Amniotic epithelial cell (primary cell): ENCODE measurements at regions not wholly inside any gene's neighbourhood (a gene's known extent, or its start where the extent isn't known, plus 50 kb on each side); places are given as distances from the start of the nearest gene placed in this dataset.

Experiments
- DNase-seq: peaks from one replicate; pipeline ENCODE4 v3.0.0-alpha.2; 2010; ENCODE audit warnings: low read depth

DNA sequence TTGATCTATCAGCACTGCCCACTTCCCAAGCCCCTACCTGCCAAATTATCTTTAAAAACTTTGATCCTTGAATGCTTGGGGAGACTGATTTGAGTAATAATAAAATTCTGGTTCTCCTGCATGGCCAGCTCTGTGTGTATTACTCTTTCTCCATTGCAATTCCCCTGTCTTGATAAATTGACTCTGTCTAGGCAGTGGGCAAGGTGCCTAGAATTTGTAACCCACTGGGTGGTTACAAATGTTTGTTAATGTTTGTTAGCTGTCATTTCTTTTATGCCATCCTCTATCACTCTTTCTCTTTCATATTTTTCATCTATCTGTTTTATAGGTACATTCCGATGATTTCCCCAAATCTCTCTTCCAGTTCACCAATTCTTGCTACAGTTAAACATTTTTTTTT, 694.1 kb downstream of the TYW1 start:
- DNase-seq = no peak

DNA sequence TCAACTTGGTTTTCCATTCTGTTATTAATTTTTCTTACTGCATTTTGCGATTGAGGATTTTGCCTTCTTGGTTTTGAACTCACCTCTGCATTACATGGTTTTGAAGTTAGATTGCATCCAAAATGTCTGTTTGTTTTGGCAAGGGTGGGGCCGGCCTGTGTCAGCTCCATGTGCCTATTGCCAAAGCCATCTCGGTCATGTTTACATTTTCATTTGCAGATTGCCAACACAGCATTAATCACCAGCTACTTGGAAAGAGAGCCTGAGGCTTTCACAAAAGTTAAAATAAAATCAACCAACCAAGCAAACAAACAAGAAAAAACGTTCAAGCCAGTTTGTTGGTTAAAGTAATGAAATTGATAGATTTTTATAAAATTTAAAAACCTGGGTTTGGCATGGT, 695.8 kb downstream of the TYW1 start:
- no peak for DNase-seq

DNA sequence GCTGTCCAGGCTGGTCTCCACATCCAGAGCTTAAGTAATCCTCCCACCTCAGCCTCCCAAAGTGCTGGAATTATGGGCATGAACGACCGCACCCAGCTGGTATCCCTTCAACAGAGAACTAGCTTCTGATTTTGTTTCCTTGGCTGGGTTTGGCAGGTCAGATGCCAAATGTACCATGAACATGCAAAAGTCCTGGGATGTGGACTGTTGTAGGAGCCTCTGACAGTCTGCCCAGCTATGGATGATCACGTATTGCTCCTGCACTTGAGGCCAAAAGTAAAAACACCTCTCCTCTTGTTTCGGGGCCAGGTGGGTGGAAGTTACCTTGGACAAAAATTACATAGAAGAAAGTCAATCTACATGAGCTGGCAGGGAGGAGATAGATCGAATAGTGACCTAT, 699.5 kb downstream of the TYW1 start:
- DNase-seq = no peak

DNA sequence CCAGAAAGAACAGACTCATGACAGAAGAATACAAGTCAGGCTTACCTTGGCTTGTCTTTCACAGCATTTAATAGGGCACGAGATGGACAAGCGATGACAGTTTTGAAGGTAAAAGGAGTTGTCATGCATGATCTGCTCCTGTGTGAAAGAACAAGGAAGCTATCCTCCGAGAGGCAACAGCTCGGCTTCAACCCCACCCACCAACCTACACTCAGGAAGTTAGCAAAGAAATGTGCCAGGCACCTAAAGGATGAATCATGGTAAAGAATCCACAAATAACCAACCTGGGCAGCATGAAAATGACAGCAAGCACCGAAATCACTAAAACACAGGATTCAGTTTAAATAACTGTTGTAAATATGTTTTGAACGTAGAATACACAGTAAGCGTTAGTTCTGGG, 700.2 kb downstream of the TYW1 start:
- no peak for DNase-seq

DNA sequence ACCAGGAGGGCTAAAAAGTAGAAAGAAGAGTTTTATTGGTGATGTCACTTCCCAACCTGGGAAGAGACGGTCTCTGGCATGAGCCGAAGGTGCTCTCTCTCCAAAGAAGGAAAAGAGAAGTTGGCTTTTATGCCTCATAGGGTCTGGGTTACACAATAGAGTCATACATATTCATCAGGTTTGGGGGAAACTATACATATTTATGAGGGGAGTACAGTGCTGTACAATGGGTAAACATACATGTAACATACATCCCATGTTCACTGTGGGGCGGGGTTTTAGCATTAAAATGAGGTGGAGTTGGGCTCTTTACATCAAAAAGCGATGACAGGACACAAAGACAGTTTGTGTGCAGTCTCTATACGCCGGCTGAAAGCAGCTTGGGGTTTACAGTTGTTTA, 701.7 kb downstream of the TYW1 start:
- DNase-seq = no peak

DNA sequence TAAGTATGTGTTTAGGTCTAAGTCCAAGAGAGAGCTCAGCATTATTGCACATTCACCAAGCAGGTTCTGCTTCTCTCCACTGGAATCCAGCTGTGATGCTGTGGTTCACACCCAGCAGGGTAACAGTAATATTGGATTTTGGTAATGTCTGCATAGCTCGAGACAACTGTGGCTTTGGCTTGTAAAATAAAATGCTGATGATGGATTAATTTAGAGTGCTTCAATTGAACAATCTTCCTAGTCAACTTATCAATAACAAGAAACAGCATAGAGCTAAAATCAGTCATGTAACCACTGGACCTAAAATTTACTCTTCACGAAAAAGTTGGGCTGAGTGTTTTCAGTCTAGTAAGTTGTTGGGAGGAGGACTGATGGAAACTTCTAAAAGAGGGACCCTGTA, 709.2 kb downstream of the TYW1 start:
- DNase-seq = no peak

DNA sequence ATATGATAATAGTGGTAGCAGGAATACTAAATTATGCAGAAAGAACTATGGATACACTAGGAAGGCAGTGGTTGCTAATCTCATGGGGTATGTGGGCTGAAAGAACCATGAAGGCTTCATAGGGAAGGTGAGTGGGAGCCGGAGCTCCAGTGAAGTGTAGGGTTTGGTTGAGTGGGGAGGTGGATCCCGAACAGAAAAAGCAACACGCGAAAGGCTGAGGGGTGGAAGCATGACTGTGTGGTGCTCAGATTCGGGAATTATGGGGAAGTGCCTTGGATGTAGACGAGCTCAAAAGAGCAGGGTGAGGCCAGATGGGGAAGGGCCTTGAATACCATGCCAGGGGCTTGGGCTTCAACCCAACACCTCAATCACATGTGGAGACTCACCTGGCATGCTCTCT, 715.1 kb downstream of the TYW1 start:
- DNase-seq = no peak

DNA sequence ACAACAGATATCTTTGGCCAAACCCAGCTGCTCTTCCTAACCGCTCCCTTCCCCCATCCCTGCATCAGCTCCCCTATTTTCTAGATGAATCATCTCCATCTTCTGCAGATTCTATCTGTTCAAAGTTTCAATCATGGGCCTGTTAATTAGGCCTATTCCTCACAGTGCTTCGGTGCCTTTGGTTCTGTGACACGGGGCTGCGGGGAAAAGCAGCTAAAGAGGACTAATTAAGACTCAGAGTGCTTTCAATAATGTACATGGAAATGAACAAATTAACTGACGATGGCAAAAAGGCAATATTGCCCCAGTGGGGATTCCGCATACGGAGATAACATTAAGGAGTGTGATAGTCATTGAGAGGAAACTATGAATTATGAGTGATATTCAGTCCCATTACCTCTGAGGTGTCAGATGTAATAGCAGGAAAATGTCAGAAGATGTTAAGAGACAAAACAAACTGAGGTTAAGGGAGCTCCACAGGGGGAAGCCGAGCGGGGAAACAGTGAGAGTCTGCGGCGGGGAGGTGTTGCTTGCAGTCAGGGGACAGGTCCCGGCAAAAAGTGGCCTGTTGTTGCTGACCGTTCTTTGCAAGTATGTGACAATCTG, 716.9 kb downstream of the TYW1 start:
- DNase-seq = no peak

DNA sequence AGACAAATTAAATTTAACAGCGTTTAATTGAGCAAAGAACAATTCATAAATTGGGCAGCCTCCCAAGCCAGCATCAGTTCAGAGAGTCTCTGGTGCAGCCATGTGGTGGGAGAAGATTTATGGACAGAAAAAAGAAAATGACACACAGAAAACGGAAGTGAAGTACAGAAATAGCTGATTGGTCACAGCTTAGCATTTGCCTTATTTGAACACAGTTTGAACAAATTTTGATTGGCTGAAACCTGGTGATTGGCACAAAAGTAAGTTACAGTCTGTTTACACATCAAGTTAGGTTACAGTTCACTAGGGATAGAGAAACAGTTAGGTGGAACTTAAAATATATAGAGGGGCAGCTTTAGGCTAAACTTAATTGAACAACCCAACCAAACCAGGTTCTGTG, 720.1 kb downstream of the TYW1 start:
- DNase-seq = no peak

DNA sequence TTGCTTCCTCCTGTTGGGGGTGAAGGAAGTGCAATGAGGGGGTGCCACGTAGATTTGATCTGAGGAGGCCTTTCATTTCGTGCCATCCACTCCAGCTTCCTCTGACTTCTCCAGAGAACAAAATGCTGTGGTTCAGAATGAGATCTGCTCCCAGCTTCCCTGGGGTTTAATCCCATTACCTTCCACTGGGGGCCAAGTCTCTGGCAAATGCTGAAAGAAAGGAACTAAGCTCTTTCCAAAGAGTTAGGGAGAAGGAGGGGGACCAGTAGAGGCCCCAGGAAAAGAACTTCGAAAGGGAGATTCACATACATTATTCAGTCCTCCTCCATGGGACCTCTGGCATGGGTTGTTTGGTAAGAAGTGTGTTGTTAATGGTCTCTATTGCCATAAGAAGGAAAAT, 727.0 kb downstream of the TYW1 start:
- no peak for DNase-seq

DNA sequence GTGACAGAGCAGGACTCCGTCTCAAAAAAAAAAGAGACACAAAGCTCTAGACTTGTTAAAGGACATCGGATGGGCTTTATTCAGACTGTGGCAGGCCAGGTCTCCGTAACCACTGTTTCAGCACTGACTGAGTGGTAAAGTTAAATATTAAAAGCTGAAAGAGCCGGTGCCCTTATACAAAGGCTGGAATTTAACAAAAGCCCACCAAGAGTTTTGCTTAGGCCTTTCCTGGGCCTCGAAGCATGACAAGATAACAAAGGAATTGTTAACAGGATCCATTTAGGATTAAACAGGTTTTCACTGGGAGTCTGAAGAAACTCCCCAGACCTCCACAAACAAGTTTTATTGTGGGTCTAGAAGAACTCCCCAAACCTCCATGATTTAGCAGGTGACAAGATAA, 727.8 kb downstream of the TYW1 start:
- DNase-seq = no peak

DNA sequence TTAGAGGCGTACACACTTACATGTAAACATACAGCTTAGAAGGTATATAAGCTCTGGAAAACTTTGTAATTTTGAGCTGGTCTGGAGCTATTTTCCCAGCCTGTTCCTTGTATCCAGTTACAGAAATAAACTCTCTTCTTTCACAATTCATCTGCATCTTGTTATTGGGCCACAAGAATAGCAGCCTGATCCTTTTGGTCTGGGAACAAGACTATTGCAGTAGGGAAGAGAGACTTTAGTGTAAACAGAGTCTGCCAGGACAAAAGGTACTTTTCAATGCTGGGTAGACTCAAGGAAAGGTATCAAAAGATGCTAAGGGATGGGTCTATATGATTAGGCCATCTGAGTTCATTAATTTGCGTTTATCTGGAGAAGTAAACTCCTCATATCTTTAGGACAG, 728.3 kb downstream of the TYW1 start:
- no peak for DNase-seq

DNA sequence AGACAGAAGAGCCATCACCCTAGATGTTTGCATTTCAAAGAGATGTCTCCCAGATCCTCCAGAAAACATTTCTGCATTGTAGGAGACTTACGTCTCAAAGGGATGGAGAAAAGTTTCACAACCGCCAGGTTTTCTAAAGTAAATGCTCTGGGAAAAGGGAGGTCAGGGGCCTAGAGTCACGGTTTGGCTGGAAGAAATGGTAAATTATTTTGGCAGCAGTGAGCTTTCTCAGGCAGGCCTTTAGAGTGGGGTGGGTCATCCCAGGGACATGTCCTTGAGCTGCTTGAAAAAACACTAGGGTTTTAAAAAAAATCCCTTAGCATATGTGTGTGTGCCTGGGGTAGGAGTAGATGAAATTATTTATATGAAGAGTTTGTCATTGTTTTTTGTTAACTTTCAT, 728.8 kb downstream of the TYW1 start:
- DNase-seq = no peak

DNA sequence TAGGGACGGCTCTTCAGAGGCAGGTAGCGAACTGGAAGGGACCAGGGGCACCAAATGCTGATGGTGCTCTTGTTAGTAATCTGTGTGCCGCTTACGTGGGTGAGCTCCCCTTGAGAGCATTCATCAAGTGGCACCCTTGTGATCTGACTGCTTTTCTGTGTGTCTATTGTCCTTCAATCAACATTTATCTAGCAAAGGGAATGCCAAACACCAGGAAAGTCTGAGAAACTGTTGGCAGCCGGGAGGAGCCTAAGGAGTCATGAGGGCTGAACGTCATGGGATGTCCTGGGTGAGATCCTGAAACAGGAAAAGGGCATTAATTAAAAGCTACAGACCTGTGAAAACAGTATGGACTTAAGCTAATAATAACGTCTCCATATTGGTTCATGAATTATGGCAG, 733.1 kb downstream of the TYW1 start:
- DNase-seq = no peak

DNA sequence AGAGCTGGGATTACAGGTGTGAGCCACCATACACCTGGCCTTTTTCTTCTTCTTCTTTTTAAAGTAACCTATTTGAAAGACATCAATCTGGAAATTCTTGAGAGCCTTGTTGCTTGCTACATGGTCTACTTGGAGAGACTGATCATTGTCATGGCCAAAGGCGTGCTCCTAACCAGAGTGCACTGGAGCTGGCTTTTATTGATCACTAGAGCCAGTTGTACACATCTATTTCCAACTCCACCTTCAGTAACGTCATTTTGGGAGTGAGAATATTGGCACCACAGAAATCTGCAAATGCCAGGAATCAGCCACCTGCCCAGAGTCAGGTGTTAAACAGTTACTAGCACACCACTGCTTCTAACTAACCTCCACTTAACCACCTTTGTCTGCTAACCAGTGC, 735.1 kb downstream of the TYW1 start:
- DNase-seq = no peak

DNA sequence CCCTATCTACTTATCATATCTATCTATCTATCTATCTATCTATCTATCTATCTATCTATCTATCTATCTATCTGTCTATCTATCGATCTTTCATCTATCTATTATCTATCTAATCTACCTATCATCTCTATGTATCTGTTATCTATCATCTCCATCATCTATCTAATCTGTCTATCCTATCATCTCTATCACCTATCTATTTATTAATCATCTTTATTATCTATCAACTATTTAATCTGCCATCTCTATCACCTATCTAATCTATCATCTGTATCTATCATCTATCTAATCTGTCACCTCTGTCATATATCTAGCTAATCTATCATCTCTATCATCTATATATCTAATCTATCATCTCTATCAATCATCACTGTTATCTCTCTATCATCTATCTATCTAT, 736.3 kb downstream of the TYW1 start:
- DNase-seq = no peak

DNA sequence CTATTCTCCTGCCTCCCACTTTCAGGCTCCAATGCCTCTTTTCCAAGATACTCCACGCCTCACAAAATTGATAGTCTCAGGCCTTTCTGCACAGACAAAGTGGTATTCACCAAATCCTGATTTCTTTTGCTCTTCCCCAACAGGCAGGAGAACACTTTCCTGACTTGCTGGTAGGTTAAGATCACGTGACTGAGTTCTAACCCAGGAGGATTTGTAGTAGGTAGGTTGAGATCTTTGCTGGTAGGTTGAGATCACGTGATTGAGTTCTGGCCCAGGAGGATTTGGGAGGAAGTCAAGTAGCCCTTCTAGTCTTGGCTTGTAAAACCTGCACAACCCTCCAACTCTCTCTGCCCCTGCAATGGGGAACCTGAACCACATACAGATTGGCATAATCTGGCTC, 741.5 kb downstream of the TYW1 start:
- DNase-seq = no peak

DNA sequence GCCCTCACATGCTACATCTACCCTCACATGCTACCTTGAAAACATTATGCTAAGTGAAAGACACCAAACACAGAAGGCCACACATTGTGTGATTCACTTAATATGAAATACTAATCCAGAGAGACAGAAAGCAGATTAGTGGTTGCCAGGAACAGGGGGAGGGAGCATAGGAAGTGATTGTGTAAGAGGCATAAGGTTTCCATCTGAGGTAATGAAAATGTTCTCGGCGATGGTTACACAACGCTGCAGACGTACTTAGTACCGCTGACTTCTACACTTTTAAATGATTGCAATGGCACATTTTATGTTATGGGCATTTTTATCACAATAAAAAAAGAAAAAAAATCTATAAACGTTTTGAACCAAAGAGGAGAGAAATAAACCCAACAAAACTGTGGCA, 742.3 kb downstream of the TYW1 start:
- DNase-seq = peak; percentile 1

DNA sequence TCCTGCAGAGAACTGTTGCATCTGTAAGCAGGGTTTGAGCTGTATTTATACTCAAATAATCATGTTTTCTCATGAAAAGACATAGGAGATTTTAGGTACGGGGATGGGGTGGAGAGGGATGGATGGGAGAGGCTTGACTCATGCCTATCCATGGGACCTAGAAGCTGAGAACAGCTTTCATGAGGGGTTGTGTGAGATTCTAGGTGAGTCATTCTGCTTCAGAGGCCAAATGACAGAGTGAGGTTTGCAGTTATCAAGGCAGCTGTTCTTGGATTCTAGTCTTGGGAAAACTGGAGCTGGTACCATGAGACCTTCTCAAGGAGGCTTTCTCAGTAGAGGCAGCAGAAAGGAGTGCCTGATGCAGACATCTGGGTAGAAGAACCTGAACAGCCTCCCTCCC, 746.9 kb downstream of the TYW1 start:
- DNase-seq = no peak

DNA sequence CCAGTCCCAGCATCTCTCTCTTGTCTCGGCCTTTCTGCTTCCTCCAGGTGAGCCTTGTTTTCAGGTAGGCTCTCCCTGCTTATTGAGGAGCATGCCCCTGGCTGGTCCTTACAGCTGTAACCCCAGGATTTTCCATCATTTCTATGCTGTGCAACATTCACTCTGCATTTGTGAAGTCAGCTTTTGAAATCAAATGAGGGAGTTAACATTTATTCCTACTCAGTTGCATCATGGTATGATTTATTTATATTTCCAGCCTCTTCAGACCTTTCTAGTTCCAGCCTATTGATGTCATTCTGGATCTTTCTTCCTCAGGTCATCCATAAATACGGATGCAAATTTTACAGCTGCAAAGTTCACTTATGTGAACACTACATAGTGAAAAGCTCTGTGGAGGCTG, 755.6 kb downstream of the TYW1 start:
- DNase-seq = no peak

DNA sequence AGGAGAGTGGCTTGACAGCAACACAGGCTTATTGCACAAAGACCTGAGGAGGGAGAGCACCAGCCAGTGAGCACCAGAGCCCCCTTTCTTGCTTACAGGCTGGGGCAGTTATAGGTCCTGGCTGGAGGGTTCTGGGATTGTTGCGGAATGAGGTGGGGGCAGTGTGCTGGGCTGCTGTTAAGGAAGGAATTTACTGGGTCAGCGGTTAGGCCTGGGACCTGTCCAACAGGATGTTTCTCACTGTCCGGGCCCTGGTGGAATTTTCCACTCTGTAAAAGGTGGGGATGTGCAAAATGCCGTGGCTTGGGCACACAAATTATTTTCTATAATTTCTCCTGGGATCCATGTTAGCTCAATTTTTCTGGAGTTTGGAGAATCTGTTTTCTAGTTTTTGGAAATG, 757.3 kb downstream of the TYW1 start:
- no peak for DNase-seq

DNA sequence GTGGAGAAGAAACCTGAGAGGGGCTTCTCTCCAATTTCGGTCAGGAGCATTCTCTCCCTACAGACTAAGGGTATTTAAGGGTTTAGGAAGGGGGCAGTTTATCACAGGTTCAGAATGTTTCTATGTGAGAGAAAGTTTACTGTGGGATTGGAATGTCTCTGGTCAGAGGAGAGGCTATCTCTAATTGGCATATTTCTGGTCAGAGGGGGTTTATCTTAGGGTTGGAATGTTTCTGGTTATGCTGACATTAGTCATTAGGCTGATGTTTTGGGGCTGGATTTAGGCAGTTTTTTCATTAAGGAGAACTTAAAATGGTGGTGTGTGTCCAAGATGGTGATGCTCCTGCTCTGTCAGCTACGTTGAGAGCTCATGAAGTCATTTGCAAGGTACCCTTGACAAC, 758.0 kb downstream of the TYW1 start:
- DNase-seq = no peak

DNA sequence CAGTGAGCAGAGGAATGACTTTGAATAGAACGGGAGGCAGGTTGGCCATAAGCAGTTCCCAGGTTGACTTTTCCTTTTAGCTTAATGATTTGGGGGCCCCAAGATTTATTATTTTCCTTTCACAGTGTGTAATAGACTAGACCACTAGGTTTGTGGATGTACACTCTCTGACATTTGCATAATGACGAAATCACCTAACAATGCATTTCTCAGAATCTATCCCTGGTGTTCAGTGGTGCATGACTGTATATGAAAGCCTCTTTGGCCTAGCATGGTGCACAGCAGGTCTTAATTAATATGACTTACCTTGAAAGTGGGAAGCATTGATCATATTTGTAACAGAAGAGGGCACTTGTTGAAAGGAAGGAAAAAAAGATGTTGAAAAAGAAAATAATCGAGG, 761.9 kb downstream of the TYW1 start:
- DNase-seq = no peak

DNA sequence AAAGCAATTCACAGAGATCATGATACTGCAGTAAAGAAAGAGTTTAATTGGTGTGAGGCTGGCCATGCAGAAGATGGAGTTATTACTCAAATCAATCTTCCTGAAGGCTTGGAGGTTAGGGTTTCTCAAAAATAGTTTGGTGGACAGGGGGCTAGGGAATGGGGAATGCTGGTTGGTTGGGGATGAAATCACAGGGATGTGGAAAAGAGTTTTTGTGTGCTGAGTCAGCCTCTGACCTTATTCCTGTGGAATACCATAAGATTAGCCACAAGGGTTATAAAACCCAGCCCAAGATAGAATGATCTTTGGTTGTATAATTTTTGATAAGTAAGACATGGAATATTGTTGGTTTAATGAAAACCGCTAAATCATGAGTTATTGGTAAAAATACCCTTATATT, 764.3 kb downstream of the TYW1 start:
- DNase-seq = no peak

DNA sequence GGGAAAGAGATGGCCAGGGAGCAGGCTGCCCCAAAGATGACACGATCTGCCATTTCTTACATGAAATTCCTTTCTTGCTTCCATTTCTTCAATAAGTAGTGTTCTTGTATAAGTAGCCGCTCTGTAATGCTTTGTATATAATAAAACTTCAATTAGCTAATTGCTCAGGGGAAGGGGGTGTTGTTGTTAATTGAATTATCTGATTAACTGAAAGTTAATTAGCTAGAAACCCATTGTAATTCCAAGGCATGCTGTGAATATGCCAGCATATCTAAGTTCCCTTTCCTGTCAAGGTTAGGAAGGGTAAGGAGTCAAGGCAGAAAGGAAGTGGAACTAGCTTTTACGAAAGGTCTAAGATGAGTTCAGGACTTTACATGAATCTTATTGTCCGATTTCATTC, 765.9 kb downstream of the TYW1 start:
- no peak for DNase-seq
